ENCODE measurements at regions not wholly inside any gene's neighbourhood (a gene's known extent, or its start where the extent isn't known, plus 50 kb on each side); places are given as distances from the start of the nearest gene placed in this dataset.

- peak; percentile 12 for TF ChIP-seq CTCF (IDR thresholded peaks at IDR 0.05; ENCODE audit: low read depth, low read length, missing control alignments)
- no peak for DNase-seq (ENCODE audit: extremely low read depth, low read depth)
These were observed 420.0 kb downstream of the ZEB2 start for GRCh38 chr2:144099780-144100377.

GRCh38 chr2:144099340-144099739 lies 420.6 kb downstream of the ZEB2 start:
- no peak for DNase-seq (ENCODE audit: extremely low read depth, low read depth)
- H3K4me3 ChIP-seq (replicated peaks; ENCODE audit: low read depth, low read length): no peak overlapping the region
- no peak for TF ChIP-seq CTCF (IDR thresholded peaks at IDR 0.05; ENCODE audit: low read depth, low read length, missing control alignments)

More at GRCh38 chr2:144099780-144100377, 420.0 kb downstream of the ZEB2 start:
- no peak overlapping the region for H3K4me3 ChIP-seq (replicated peaks; ENCODE audit: low read depth, low read length)

GRCh38 chr2:144097440-144098225 lies 422.3 kb downstream of the ZEB2 start:
- DNase-seq (ENCODE audit: extremely low read depth, low read depth): no peak
- no peak overlapping the region for H3K4me3 ChIP-seq (replicated peaks; ENCODE audit: low read depth, low read length)
- TF ChIP-seq CTCF (IDR thresholded peaks at IDR 0.05; ENCODE audit: low read depth, low read length, missing control alignments): no peak

GRCh38 chr2:144096531-144096930 lies 423.4 kb downstream of the ZEB2 start:
- no peak overlapping the region for H3K4me3 ChIP-seq (replicated peaks; ENCODE audit: low read depth, low read length)
- no peak for TF ChIP-seq CTCF (IDR thresholded peaks at IDR 0.05; ENCODE audit: low read depth, low read length, missing control alignments)
- DNase-seq (ENCODE audit: extremely low read depth, low read depth): no peak

- H3K4me3 ChIP-seq (replicated peaks; ENCODE audit: low read depth, low read length): no peak overlapping the region
- TF ChIP-seq CTCF (IDR thresholded peaks at IDR 0.05; ENCODE audit: low read depth, low read length, missing control alignments): no peak
- no peak for DNase-seq (ENCODE audit: extremely low read depth, low read depth)
These were observed 425.3 kb downstream of the ZEB2 start for GRCh38 chr2:144094408-144095151.

- H3K4me3 ChIP-seq (replicated peaks; ENCODE audit: low read depth, low read length): no peak overlapping the region
- no peak for TF ChIP-seq CTCF (IDR thresholded peaks at IDR 0.05; ENCODE audit: low read depth, low read length, missing control alignments)
- DNase-seq (ENCODE audit: extremely low read depth, low read depth): no peak
These were observed 428.3 kb downstream of the ZEB2 start for GRCh38 chr2:144091622-144092021.
